WTC11 (cell line): ENCODE measurements at regions not wholly inside any gene's neighbourhood (a gene's known extent, or its start where the extent isn't known, plus 50 kb on each side); places are given as distances from the start of the nearest gene placed in this dataset.

Experiments used
- ATAC-seq: fragments of 200-7000 bp; cut with Tn5 transposase; 2 replicates; pipeline ENCODE4 v1.10.0; 2021; ENCODE audit warnings: mild to moderate bottlenecking, moderate library complexity
- CTCF ChIA-PET: fragments of 300-600 bp; sonication (Branson Sonifier 250); formaldehyde crosslinking; loops from one replicate; lab custom pipeline; 2021; ENCODE audit warnings: antibody characterized with exemption; lab: Charles Lee
- POLR2A ChIA-PET: fragments of 350-600 bp; sonication (Branson Sonifier 250); formaldehyde crosslinking; loops from one replicate; lab custom pipeline; 2021; ENCODE audit warnings: antibody characterized with exemption; lab: Charles Lee
- DNase-seq: peaks from one replicate; pipeline ENCODE4 v3.0.0; 2021; ENCODE audit warnings: low spot score
- H3K27ac Mint-ChIP-seq: 2 replicates; pipeline ENCODE4 v1.8.0; 2021; ENCODE audit warnings: mixed read lengths
- H3K27me3 Mint-ChIP-seq: 2 replicates; pipeline ENCODE4 v1.8.0; 2021; ENCODE audit warnings: low read depth, mild to moderate bottlenecking, moderate library complexity, mixed read lengths
- H3K36me3 Mint-ChIP-seq: 2 replicates; pipeline ENCODE4 v1.8.0; 2021; ENCODE audit warnings: mixed read lengths
- H3K4me1 Mint-ChIP-seq: 2 replicates; pipeline ENCODE4 v1.8.0; 2022; ENCODE audit warnings: mixed read lengths
- H3K4me3 Mint-ChIP-seq: 2 replicates; pipeline ENCODE4 v1.8.0; 2021; ENCODE audit warnings: mild to moderate bottlenecking, moderate library complexity, mixed read lengths
- H3K9me3 Mint-ChIP-seq: 2 replicates; pipeline ENCODE4 v1.8.0; 2021; ENCODE audit warnings: mixed read lengths
- CBFB ChIP-seq: sonication (generic); formaldehyde crosslinking; IDR thresholded peaks from 2 replicates; pipeline ENCODE4 v1.8.1; 2022; ENCODE audit warnings: mild to moderate bottlenecking, low read depth, missing genetic modification reagents
- CREB1 ChIP-seq: sonication (generic); formaldehyde crosslinking; IDR thresholded peaks from 2 replicates; pipeline ENCODE4 v1.8.0; 2023; ENCODE audit warnings: mild to moderate bottlenecking, missing genetic modification reagents
- ELF4 ChIP-seq: sonication (generic); formaldehyde crosslinking; IDR thresholded peaks from 2 replicates; pipeline ENCODE4 v1.8.1; 2022; ENCODE audit warnings: low read depth, mild to moderate bottlenecking, moderate library complexity, missing genetic modification reagents
- ESRRA ChIP-seq: sonication (generic); formaldehyde crosslinking; IDR thresholded peaks from 2 replicates; pipeline ENCODE4 v1.8.1; 2022; ENCODE audit warnings: mild to moderate bottlenecking, missing genetic modification reagents, borderline replicate concordance
- FOXJ3 ChIP-seq: sonication (generic); formaldehyde crosslinking; IDR thresholded peaks from 2 replicates; pipeline ENCODE4 v1.9.0; 2021; ENCODE audit warnings: missing genetic modification reagents, mild to moderate bottlenecking, borderline replicate concordance
- FOXK1 ChIP-seq: sonication (generic); formaldehyde crosslinking; IDR thresholded peaks from 2 replicates; pipeline ENCODE4 v1.8.0; 2022; ENCODE audit warnings: mild to moderate bottlenecking, moderate library complexity, missing genetic modification reagents
- FOXP1 ChIP-seq: sonication (generic); formaldehyde crosslinking; IDR thresholded peaks from 2 replicates; pipeline ENCODE4 v1.8.0; 2022; ENCODE audit warnings: missing genetic modification reagents, mild to moderate bottlenecking, moderate library complexity, borderline replicate concordance
- GRHL2 ChIP-seq: fragments of 250-450 bp; sonication (Bioruptor Pico); IDR thresholded peaks from 2 replicates; pipeline ENCODE4 v1.8.0; 2022; ENCODE audit warnings: mild to moderate bottlenecking, moderate library complexity; ENCODE audit not compliant: insufficient replicate concordance, severe bottlenecking
- GTF2I ChIP-seq: fragments of 250-450 bp; sonication (Bioruptor Pico); conservative IDR thresholded peaks from 2 replicates; pipeline ENCODE4 v1.4.0; 2021; ENCODE audit warnings: mild to moderate bottlenecking
- JAZF1 ChIP-seq: fragments of 250-450 bp; sonication (Bioruptor Pico); IDR thresholded peaks from 2 replicates; pipeline ENCODE4 v1.9.0; 2021; ENCODE audit warnings: moderate library complexity, mild to moderate bottlenecking, inconsistent platforms
- MAX ChIP-seq: sonication (generic); formaldehyde crosslinking; IDR thresholded peaks from 2 replicates; pipeline ENCODE4 v1.8.0; 2022; ENCODE audit warnings: mild to moderate bottlenecking, missing genetic modification reagents
- MYBL2 ChIP-seq: sonication (generic); formaldehyde crosslinking; IDR thresholded peaks from 2 replicates; pipeline ENCODE4 v1.8.1; 2023; ENCODE audit warnings: mild to moderate bottlenecking, moderate library complexity, missing genetic modification reagents
- NFATC4 ChIP-seq: fragments of 250-450 bp; sonication (Bioruptor Pico); IDR thresholded peaks from 2 replicates; pipeline ENCODE4 v1.9.0; 2021; ENCODE audit warnings: mild to moderate bottlenecking
- NFE2L1 ChIP-seq: sonication (generic); formaldehyde crosslinking; IDR thresholded peaks from 2 replicates; pipeline ENCODE4 v1.8.1; 2023; ENCODE audit warnings: missing genetic modification reagents
- NR1H2 ChIP-seq: sonication (generic); formaldehyde crosslinking; IDR thresholded peaks from 2 replicates; pipeline ENCODE4 v1.9.0; 2021; ENCODE audit warnings: mild to moderate bottlenecking, moderate library complexity, missing genetic modification reagents
- NR2C2 ChIP-seq: sonication (generic); formaldehyde crosslinking; IDR thresholded peaks from 2 replicates; pipeline ENCODE4 v1.8.0; 2022; ENCODE audit warnings: mild to moderate bottlenecking, missing genetic modification reagents
- NR3C1 ChIP-seq: sonication (generic); formaldehyde crosslinking; conservative IDR thresholded peaks from 2 replicates; pipeline ENCODE4 v1.8.1; 2023; ENCODE audit warnings: low read depth, mild to moderate bottlenecking, missing genetic modification reagents
- OVOL2 ChIP-seq: fragments of 250-450 bp; sonication (Bioruptor Pico); IDR thresholded peaks from 2 replicates; pipeline ENCODE4 v1.9.0; 2021; ENCODE audit warnings: mild to moderate bottlenecking, borderline replicate concordance
- PRDM15 ChIP-seq: sonication (generic); formaldehyde crosslinking; IDR thresholded peaks from 2 replicates; pipeline ENCODE4 v1.8.0; 2022; ENCODE audit warnings: missing genetic modification reagents
- PRRX2 ChIP-seq: fragments of 250-450 bp; sonication (Bioruptor Pico); IDR thresholded peaks from 2 replicates; pipeline ENCODE4 v1.8.0; 2021; ENCODE audit warnings: mild to moderate bottlenecking
- RORB ChIP-seq: fragments of 250-450 bp; sonication (Bioruptor Pico); IDR thresholded peaks from 2 replicates; pipeline ENCODE4 v1.9.0; 2021; ENCODE audit warnings: mild to moderate bottlenecking
- SMAD4 ChIP-seq: sonication (generic); formaldehyde crosslinking; IDR thresholded peaks from 2 replicates; pipeline ENCODE4 v1.8.0; 2022; ENCODE audit warnings: mild to moderate bottlenecking, missing genetic modification reagents
- TP53 ChIP-seq: sonication (generic); formaldehyde crosslinking; IDR thresholded peaks from 2 replicates; pipeline ENCODE4 v1.8.1; 2023; ENCODE audit warnings: mild to moderate bottlenecking, missing genetic modification reagents
- USF1 ChIP-seq: sonication (generic); formaldehyde crosslinking; IDR thresholded peaks from 2 replicates; pipeline ENCODE4 v1.8.0; 2022; ENCODE audit warnings: mild to moderate bottlenecking, missing genetic modification reagents
- ZBTB21 ChIP-seq: sonication (generic); formaldehyde crosslinking; IDR thresholded peaks from 2 replicates; pipeline ENCODE4 v1.8.1; 2023; ENCODE audit warnings: mild to moderate bottlenecking, missing genetic modification reagents, borderline replicate concordance
- ZNF263 ChIP-seq: sonication (generic); formaldehyde crosslinking; IDR thresholded peaks from 2 replicates; pipeline ENCODE4 v1.8.1; 2022; ENCODE audit warnings: low read depth, mild to moderate bottlenecking, moderate library complexity, missing genetic modification reagents
- ZNF317 ChIP-seq: sonication (generic); formaldehyde crosslinking; IDR thresholded peaks from 2 replicates; pipeline ENCODE4 v1.8.1; 2023; ENCODE audit warnings: low read depth, mild to moderate bottlenecking, moderate library complexity, missing genetic modification reagents, borderline replicate concordance
- ZNF671 ChIP-seq: fragments of 250-450 bp; sonication (Bioruptor Pico); IDR thresholded peaks from 2 replicates; pipeline ENCODE4 v1.8.0; 2021; ENCODE audit warnings: mild to moderate bottlenecking

GRCh38 chr1:71191520-71191919 lies 110.7 kb upstream of the ZRANB2 start:
- no peaks in the 10 kb centered on the region for H3K4me1 Mint-ChIP-seq

GRCh38 chr1:71190843-71191242 lies 110.0 kb upstream of the ZRANB2 start:
- Mint-ChIP-seq H3K27me3 (no peaks in the 10 kb centered on the region), H3K27ac (no peak overlapping the region), H3K4me3 (no peak overlapping the region), H3K4me1 (no peaks in the 10 kb centered on the region), H3K9me3 (peaks cover 5% of the 10 kb centered on the region; the same call in 1 of the 2 replicates), H3K36me3 (no peaks in the 10 kb centered on the region)
- ATAC-seq (no peak), DNase-seq (no peak)
- POLR2A ChIA-PET, result no interaction called here
- TF ChIP-seq ZNF263, result no peak
- no peak for TF ChIP-seq MYBL2
- no peak for TF ChIP-seq GRHL2 (CRISPR knock-in tag)
- no peak for TF ChIP-seq ZBTB21 (CRISPR knock-in tag)
- TF ChIP-seq MAX (CRISPR knock-in tag), result no peak
- TF ChIP-seq PRRX2, result no peak
- CTCF ChIA-PET, result no interaction called here

More at GRCh38 chr1:71191520-71191919, 110.7 kb upstream of the ZRANB2 start:
- ChIA-PET CTCF (no interaction called here), POLR2A (no interaction called here)
- TF ChIP-seq ZNF671 (CRISPR knock-in tag) (no peak), FOXJ3 (no peak), RORB (CRISPR knock-in tag) (no peak), ELF4 (CRISPR knock-in tag) (no peak), FOXP1 (no peak), NFE2L1 (no peak), CREB1 (CRISPR knock-in tag) (no peak)
- H3K27me3 Mint-ChIP-seq, result no peaks in the 10 kb centered on the region
- no peak overlapping the region for H3K4me3 Mint-ChIP-seq
- peaks cover 5% of the 10 kb centered on the region; the same call in 1 of the 2 replicates for H3K9me3 Mint-ChIP-seq
- H3K36me3 Mint-ChIP-seq, result no peaks in the 10 kb centered on the region
- ATAC-seq (no peak), DNase-seq (no peak)
- no peak overlapping the region for H3K27ac Mint-ChIP-seq

- H3K27ac Mint-ChIP-seq, result no peak overlapping the region
- H3K36me3 Mint-ChIP-seq, result no peaks in the 10 kb centered on the region
- peaks cover 9% of the 10 kb centered on the region; the same call in 1 of the 2 replicates for H3K9me3 Mint-ChIP-seq
- DNase-seq (peak; percentile 10), ATAC-seq (peak; percentile 26; the same call in 1 of the 2 replicates)
- ChIA-PET POLR2A (no interaction called here), CTCF (no interaction called here)
- no peak overlapping the region for H3K4me3 Mint-ChIP-seq
- TF ChIP-seq CBFB (CRISPR knock-in tag), result no peak
- no peak for TF ChIP-seq JAZF1 (CRISPR knock-in tag)
- no peak for TF ChIP-seq NFATC4
- no peak for TF ChIP-seq NR3C1 (CRISPR knock-in tag)
- TF ChIP-seq FOXK1, result no peak
- TF ChIP-seq PRDM15 (CRISPR knock-in tag), result no peak
- no peak for TF ChIP-seq ZBTB21 (CRISPR knock-in tag)
- TF ChIP-seq PRRX2, result no peak
- no peak for TF ChIP-seq USF1 (CRISPR knock-in tag)
- no peak for TF ChIP-seq OVOL2 (CRISPR knock-in tag)
- no peak for TF ChIP-seq SMAD4
- TF ChIP-seq ESRRA (CRISPR knock-in tag), result no peak
- no peak for TF ChIP-seq NR1H2
- no peak for TF ChIP-seq GTF2I (CRISPR knock-in tag)
- TF ChIP-seq TP53 (CRISPR knock-in tag), result no peak
- TF ChIP-seq ZNF671 (CRISPR knock-in tag), result no peak
- TF ChIP-seq NR2C2 (CRISPR knock-in tag), result no peak
- TF ChIP-seq ELF4 (CRISPR knock-in tag), result no peak
- no peak for TF ChIP-seq ZNF317 (CRISPR knock-in tag)
- H3K4me1 Mint-ChIP-seq, result peaks cover 6% of the 10 kb centered on the region; the same call in 1 of the 2 replicates
- no peaks in the 10 kb centered on the region for H3K27me3 Mint-ChIP-seq
Measured at GRCh38 chr1:71184410-71184809, 103.6 kb upstream of the ZRANB2 start.
